ENCODE measurements at regions not wholly inside any gene's neighbourhood (a gene's known extent, or its start where the extent isn't known, plus 50 kb on each side); places are given as distances from the start of the nearest gene placed in this dataset.

GRCh38 chr12:130073721-130074120 is 88.5 kb upstream of the FZD10 start:
- no peak for TF ChIP-seq POLR2AphosphoS5 (IDR thresholded peaks at IDR 0.05)
- TF ChIP-seq POLR2A (IDR thresholded peaks at IDR 0.05), result no peak
